ENCODE measurements at regions not wholly inside any gene's neighbourhood (a gene's known extent, or its start where the extent isn't known, plus 50 kb on each side); places are given as distances from the start of the nearest gene placed in this dataset.

GRCh38 chr2:19751631-19752030 is 150.2 kb downstream of the TTC32 start:
- Histone ChIP-seq H3K36me3 (no peaks in the 10 kb centered on the region), H3K27ac (no peak overlapping the region), H3K4me3 (no peak overlapping the region), H3K4me1 (ENCODE audit: insufficient read depth) (no peaks in the 10 kb centered on the region), H3K9me3 (no peaks in the 10 kb centered on the region), H3K27me3 (no peaks in the 10 kb centered on the region)
- no peak for TF ChIP-seq POLR2A (IDR thresholded peaks at IDR 0.05)
- no peak for TF ChIP-seq EP300 (IDR thresholded peaks at IDR 0.05)
- TF ChIP-seq CTCF (IDR thresholded peaks at IDR 0.05) = no peak
- 9 to 20% (median 15%) methylated on average over 3 of the region's 3 CpGs for WGBS, 3 donors
- DNase-seq = no peak
- intact Hi-C loops (cut with DNase I) = no loop called here

DNA sequence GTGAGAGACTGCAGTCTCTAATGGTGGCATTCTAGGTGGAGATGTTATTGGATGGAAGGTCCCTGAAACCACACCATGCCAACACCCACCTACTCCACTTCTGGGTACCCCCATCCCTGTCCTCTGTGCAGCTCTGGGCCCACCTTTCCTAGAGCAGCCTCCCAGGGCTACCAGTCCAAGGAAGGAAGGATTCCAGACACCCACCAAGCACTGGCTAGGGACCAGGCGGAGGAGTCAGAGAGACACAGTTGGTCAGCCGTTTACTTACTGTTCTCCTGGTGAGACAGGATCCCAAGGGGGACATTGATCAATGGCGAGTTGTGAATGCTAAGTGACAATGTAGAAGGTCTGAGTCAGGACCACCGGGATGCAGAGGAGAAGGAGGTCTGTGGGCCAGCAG is 151.6 kb downstream of the TTC32 start:
- Histone ChIP-seq H3K36me3 (no peaks in the 10 kb centered on the region), H3K4me3 (no peak overlapping the region), H3K4me1 (ENCODE audit: insufficient read depth) (no peaks in the 10 kb centered on the region), H3K27ac (no peak overlapping the region), H3K9me3 (no peaks in the 10 kb centered on the region), H3K27me3 (no peaks in the 10 kb centered on the region)
- intact Hi-C loops (cut with DNase I) = no loop called here
- DNase-seq = no peak
- TF ChIP-seq CTCF (IDR thresholded peaks at IDR 0.05) (no peak), EP300 (IDR thresholded peaks at IDR 0.05) (no peak), POLR2A (IDR thresholded peaks at IDR 0.05) (no peak)
- WGBS, 3 donors = 89 to 93% (median 90%) methylated on average over 4 of the region's 4 CpGs

DNA sequence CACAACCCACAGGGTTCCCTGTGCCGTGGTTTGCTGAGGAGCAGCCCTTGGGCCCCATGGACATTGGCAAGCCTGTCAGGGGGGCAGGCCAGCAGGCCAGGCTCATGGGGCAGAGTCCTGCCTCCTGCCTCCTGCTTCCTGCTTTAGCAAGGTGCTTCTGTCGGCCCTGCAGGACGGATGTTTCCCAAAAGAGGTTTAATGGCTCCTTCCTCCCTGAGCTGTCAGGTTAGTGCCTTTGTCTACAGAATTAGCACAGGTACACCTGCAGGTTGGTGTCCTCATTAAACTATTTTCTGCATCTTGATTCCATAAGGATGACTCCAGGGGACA is 152.3 kb downstream of the TTC32 start:
- H3K9me3 ChIP-seq = no peaks in the 10 kb centered on the region
- H3K27me3 ChIP-seq = no peaks in the 10 kb centered on the region
- intact Hi-C loops (cut with DNase I) = no loop called here
- DNase-seq = no peak
- TF ChIP-seq CTCF (IDR thresholded peaks at IDR 0.05) (no peak), EP300 (IDR thresholded peaks at IDR 0.05) (no peak), POLR2A (IDR thresholded peaks at IDR 0.05) (no peak)
- no peaks in the 10 kb centered on the region for H3K36me3 ChIP-seq
- H3K4me3 ChIP-seq = no peak overlapping the region
- no peak overlapping the region for H3K27ac ChIP-seq
- 94 to 99% (median 97%) methylated on average over 3 of the region's 3 CpGs for WGBS, 3 donors
- no peaks in the 10 kb centered on the region for H3K4me1 ChIP-seq (ENCODE audit: insufficient read depth)

DNA sequence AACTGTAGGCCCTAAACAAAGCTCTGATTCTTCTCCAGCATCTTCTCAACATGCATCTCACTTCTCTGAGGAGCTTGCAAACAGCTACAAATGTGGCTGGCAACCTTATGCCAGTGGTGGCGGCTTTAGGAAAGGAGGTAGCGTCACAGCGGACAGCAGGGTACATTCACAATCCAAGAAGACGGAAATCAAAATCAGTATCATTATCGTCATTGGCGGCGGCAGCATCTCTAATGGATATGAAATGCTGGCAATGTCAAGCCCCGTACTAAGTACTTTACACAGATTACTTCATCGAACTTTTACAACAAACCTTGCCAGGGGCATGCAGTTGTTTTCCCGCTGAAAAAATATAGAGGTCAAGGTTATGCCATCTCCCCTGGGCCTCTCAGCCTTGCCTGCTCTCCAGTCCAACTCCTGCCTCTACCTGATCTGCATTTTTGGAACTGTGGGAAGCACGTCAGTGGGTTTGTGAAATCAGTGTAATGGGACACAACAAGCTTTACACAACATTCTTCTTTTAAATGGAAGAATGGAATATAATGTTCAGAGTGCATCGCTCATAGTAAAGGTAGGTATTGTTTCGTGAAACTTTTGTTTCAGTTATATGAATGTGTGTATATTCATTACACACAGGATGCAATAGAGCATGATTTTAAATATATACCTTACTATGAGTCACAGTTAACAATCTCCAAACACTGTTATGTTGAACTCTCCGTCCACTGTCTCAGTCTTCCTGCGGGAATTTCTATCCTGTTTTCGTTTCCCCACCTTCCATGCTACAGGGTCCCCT is 152.9 kb downstream of the TTC32 start:
- Histone ChIP-seq H3K36me3 (no peaks in the 10 kb centered on the region), H3K4me1 (ENCODE audit: insufficient read depth) (no peaks in the 10 kb centered on the region), H3K27me3 (no peaks in the 10 kb centered on the region), H3K27ac (no peak overlapping the region), H3K4me3 (no peak overlapping the region), H3K9me3 (no peaks in the 10 kb centered on the region)
- 76 to 95% (median 91%) methylated on average over 16 of the region's 16 CpGs for WGBS, 3 donors
- TF ChIP-seq POLR2A (IDR thresholded peaks at IDR 0.05) (no peak), EP300 (IDR thresholded peaks at IDR 0.05) (no peak), CTCF (IDR thresholded peaks at IDR 0.05) (no peak)
- no peak for DNase-seq
- intact Hi-C loops (cut with DNase I) = no loop called here
